Peyer's patch (tissue), 4 donors: ENCODE measurements at regions not wholly inside any gene's neighbourhood (a gene's known extent, or its start where the extent isn't known, plus 50 kb on each side); places are given as distances from the start of the nearest gene placed in this dataset.

Source experiments
- POLR2A ChIP-seq, 2 donors: fragments of 450-650 bp; IDR thresholded peaks; one replicate each; pipeline ENCODE4 v1.5.1; 2017; ENCODE audit warnings: antibody characterized with exemption in 2 of 2, mild to moderate bottlenecking in 2 of 2, moderate library complexity in 2 of 2
- TF ChIP-seq, protein P1 (sequence below), 6 experiments: fragments of 450-650 bp in 4 of 6; fragments of 200-600 bp in 2 of 6; sonication (generic) in 1 of 6; IDR thresholded peaks; one replicate each; pipeline ENCODE4 v1.5.1; 2017 to 2019; ENCODE audit warnings: antibody characterized with exemption in 6 of 6, mild to moderate bottlenecking in 3 of 6, moderate library complexity in 1 of 6

DNA sequence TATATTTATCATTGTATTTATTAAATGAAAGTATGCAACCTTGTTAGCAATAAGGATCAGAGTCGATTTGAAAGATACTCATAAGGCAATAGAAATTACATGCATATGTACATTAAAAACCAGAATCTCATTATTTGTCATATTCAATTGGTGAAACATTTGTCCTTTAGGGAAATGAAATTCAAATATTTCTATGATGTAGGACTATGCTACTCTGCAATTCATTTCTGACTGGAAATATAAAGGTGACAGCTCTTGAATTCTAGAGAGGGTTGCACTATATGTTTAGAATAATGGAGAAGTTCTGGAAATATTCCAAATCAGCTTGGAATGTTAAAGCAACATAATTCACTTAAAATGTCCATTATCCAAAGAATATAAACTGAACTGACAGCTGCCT lies 1519.8 kb downstream of the ARAP2 start:
- TF ChIP-seq, protein P1, sequence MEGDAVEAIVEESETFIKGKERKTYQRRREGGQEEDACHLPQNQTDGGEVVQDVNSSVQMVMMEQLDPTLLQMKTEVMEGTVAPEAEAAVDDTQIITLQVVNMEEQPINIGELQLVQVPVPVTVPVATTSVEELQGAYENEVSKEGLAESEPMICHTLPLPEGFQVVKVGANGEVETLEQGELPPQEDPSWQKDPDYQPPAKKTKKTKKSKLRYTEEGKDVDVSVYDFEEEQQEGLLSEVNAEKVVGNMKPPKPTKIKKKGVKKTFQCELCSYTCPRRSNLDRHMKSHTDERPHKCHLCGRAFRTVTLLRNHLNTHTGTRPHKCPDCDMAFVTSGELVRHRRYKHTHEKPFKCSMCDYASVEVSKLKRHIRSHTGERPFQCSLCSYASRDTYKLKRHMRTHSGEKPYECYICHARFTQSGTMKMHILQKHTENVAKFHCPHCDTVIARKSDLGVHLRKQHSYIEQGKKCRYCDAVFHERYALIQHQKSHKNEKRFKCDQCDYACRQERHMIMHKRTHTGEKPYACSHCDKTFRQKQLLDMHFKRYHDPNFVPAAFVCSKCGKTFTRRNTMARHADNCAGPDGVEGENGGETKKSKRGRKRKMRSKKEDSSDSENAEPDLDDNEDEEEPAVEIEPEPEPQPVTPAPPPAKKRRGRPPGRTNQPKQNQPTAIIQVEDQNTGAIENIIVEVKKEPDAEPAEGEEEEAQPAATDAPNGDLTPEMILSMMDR (IDR thresholded peaks at IDR 0.05): no peak
- TF ChIP-seq POLR2A (IDR thresholded peaks at IDR 0.05): no peak
